Stomach (tissue), 8 donors: ENCODE measurements at regions not wholly inside any gene's neighbourhood (a gene's known extent, or its start where the extent isn't known, plus 50 kb on each side); places are given as distances from the start of the nearest gene placed in this dataset.

Experiments used
- DNase-seq, 2 donors: peaks; one replicate each; pipeline versions ENCODE4 v3.0.0 to v3.0.0-alpha.2; 2013 to 2019
- H3K27ac ChIP-seq, 5 donors: fragments of 200-600 bp in 4 of 5; sonication (generic) in 4 of 5; one replicate each; pipeline ENCODE4 v1.5.1; 2013 to 2019; ENCODE audit warnings: mild to moderate bottlenecking in 1 of 5, moderate library complexity in 1 of 5
- H3K27me3 ChIP-seq, 3 donors: fragments of 200-600 bp; sonication (generic); one replicate each; pipeline ENCODE4 v1.5.1; 2017 to 2019; ENCODE audit warnings: mixed run types in 1 of 3
- H3K36me3 ChIP-seq, 4 donors: fragments of 200-600 bp; sonication (generic); 1 replicate in 3 of 4; 2 replicates in 1 of 4; pipeline ENCODE4 v1.5.1; 2016 to 2019
- H3K4me1 ChIP-seq, 4 donors: fragments of 200-600 bp; sonication (generic); one replicate each; pipeline ENCODE4 v1.5.1; 2016 to 2019
- H3K4me3 ChIP-seq, 4 donors: fragments of 200-600 bp; sonication (generic) in 3 of 4; one replicate each; pipeline ENCODE4 v1.5.1; 2016 to 2019; ENCODE audit warnings: mild to moderate bottlenecking in 1 of 4
- H3K9me3 ChIP-seq, 4 donors: fragments of 200-600 bp; sonication (generic); one replicate each; pipeline ENCODE4 v1.5.1; 2016 to 2019
- EP300 ChIP-seq: sonication (generic); formaldehyde crosslinking; IDR thresholded peaks from one replicate; pipeline ENCODE4 v1.6.1; 2017; ENCODE audit warnings: antibody characterized with exemption
- POLR2A ChIP-seq, 4 donors: fragments of 450-650 bp; IDR thresholded peaks; one replicate each; pipeline ENCODE4 v1.6.1; 2016; ENCODE audit warnings: antibody characterized with exemption in 4 of 4, control low read depth in 2 of 4, mild to moderate bottlenecking in 1 of 4, moderate library complexity in 1 of 4
- POLR2AphosphoS5 ChIP-seq, 3 donors: sonication (generic); formaldehyde crosslinking; IDR thresholded peaks; one replicate each; pipeline ENCODE4 v1.6.1; 2016; ENCODE audit warnings: antibody characterized with exemption in 3 of 3
- WGBS, 5 donors: extraction: QIAGEN DNeasy Blood & Tissue Kit in 3 of 5; methylation state at CpG; one replicate each; pipeline versions ENCODE4 v1.1.5 to v1.1.7; 2013 to 2018; 5-methylcytosine and 5-hydroxymethylcytosine counted together
- intact Hi-C: fragments of 100-400 bp; cut with DNase I; formaldehyde crosslinking; loops from one replicate; pipeline ENCODE4 v1.15.1; 2023; ENCODE audit warnings: low total_unique reads
- TF ChIP-seq, protein P1 (sequence below), 7 experiments: fragments of 450-650 bp in 4 of 7; fragments of 200-600 bp in 3 of 7; sonication (generic) in 3 of 7; IDR thresholded peaks; one replicate each; pipeline ENCODE4 v1.5.1; 2016 to 2019; ENCODE audit warnings: antibody characterized with exemption in 7 of 7, control low read depth in 2 of 7, mild to moderate bottlenecking in 1 of 7
- donor health status: healthy with polysubstance abuse.
- donor health status: Bipolar disorder and iron deficiency.
- donor health status: healthy.

DNA sequence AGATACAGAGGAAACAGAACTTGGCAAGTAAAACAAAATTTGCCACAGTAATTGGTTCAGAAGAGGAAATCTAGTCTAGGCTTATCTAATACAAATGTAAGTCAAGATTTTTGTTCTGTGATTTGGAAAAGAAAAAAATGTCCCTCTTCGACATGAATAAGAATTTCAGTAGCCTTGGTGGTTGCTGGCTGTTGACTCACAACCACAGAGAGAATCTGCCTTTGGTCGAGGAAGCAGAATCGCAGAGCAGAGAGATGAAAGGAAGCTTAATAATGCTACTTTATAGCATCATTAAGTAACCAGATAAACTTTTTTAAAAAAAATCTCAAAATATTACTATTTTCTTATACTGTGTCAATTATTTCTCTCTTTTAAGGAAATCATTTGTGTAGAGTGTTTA lies 1096.6 kb downstream of the FLRT2 start:
- 68 to 79% (median 73%) methylated on average over 3 of the region's 3 CpGs for WGBS, 5 donors

DNA sequence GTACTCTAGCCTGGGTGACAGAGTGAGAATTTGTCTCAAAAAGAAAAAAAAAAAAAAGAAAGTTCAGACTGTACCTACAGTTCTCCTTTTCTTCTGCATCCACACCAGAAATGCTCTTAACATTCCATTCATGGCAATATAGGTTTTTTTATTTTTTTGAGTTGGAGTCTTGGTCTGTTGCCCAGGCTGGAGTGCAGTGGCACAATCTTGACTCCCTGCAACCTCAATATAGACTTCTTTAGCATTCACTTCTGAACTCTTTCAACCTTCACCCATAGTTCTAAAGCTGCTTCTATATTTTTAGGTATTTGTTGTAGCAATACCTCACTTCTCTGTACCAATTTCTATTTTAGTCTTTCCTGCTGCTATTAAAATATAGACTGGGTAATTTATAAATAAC lies 1095.7 kb downstream of the FLRT2 start:
- intact Hi-C loops, result no loop called here
- Histone ChIP-seq H3K27ac (no peak overlapping the region), H3K9me3 (no peaks in the 10 kb centered on the region), H3K4me3 (no peak overlapping the region), H3K27me3 (no peaks in the 10 kb centered on the region), H3K4me1 (no peaks in the 10 kb centered on the region), H3K36me3 (no peaks in the 10 kb centered on the region)
- no peak for DNase-seq
- TF ChIP-seq POLR2AphosphoS5 (IDR thresholded peaks at IDR 0.05) (no peak), EP300 (no peak), POLR2A (IDR thresholded peaks at IDR 0.05) (no peak)
- TF ChIP-seq, protein P1, sequence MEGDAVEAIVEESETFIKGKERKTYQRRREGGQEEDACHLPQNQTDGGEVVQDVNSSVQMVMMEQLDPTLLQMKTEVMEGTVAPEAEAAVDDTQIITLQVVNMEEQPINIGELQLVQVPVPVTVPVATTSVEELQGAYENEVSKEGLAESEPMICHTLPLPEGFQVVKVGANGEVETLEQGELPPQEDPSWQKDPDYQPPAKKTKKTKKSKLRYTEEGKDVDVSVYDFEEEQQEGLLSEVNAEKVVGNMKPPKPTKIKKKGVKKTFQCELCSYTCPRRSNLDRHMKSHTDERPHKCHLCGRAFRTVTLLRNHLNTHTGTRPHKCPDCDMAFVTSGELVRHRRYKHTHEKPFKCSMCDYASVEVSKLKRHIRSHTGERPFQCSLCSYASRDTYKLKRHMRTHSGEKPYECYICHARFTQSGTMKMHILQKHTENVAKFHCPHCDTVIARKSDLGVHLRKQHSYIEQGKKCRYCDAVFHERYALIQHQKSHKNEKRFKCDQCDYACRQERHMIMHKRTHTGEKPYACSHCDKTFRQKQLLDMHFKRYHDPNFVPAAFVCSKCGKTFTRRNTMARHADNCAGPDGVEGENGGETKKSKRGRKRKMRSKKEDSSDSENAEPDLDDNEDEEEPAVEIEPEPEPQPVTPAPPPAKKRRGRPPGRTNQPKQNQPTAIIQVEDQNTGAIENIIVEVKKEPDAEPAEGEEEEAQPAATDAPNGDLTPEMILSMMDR (IDR thresholded peaks at IDR 0.05), result no peak

More for the DNA sequence above, 1096.6 kb downstream of the FLRT2 start:
- Histone ChIP-seq H3K36me3 (no peaks in the 10 kb centered on the region), H3K9me3 (no peaks in the 10 kb centered on the region), H3K27ac (no peak overlapping the region), H3K4me3 (no peak overlapping the region), H3K4me1 (no peaks in the 10 kb centered on the region), H3K27me3 (no peaks in the 10 kb centered on the region)
- no peak for DNase-seq
- intact Hi-C loops, result no loop called here
- TF ChIP-seq EP300, result no peak
- TF ChIP-seq, protein P1 (IDR thresholded peaks at IDR 0.05), result no peak
- TF ChIP-seq POLR2AphosphoS5 (IDR thresholded peaks at IDR 0.05), result no peak
- no peak for TF ChIP-seq POLR2A (IDR thresholded peaks at IDR 0.05)

DNA sequence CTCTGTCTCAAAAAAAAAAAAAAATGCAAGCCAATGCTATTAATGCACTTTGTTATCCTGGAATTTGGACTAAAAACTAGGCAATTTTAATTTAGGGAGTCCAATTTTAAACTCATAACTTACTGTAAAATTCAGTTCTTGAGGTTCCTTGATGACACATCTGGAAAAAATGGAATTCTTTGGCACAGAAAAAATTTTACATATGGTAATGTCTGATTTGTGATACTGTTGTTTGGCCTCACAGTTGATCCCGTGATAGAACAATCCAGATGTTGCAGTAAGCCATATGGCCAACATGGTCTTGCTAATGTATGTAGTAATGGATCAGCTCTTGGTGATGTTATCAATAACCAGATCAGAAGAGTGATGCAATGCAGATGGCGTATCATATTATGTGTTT lies 1089.8 kb downstream of the FLRT2 start:
- intact Hi-C loops, result no loop called here
- TF ChIP-seq, protein P1 (IDR thresholded peaks at IDR 0.05), result no peak
- TF ChIP-seq POLR2A (IDR thresholded peaks at IDR 0.05) (no peak), EP300 (no peak), POLR2AphosphoS5 (IDR thresholded peaks at IDR 0.05) (no peak)
- no peaks in the 10 kb centered on the region for H3K36me3 ChIP-seq
- no peaks in the 10 kb centered on the region for H3K27me3 ChIP-seq
- no peaks in the 10 kb centered on the region for H3K9me3 ChIP-seq
- 72 to 88% (median 82%) methylated on average over 2 of the region's 2 CpGs for WGBS, 5 donors
- H3K4me3 ChIP-seq, result no peak overlapping the region
- no peak overlapping the region for H3K27ac ChIP-seq
- DNase-seq, result no peak
- no peaks in the 10 kb centered on the region for H3K4me1 ChIP-seq

DNA sequence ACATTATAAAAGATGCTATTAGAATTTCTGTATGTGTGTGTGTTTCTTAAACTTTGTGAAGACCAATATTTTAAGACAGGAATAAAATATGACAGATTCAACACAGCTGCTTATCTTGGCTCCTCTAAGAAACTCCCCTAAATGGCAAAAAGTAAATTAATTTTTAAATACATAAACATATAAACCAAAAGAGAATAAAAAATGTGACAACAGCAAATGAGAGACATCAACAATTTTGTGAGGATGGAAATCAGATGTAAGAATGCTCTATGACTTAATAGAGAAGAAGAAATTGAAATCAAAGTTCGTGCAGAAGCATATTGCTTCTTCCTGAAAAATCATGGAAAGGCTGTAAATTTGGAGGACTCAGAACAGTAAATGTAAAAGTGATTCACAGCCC lies 1083.8 kb downstream of the FLRT2 start:
- no peaks in the 10 kb centered on the region for H3K4me1 ChIP-seq
- no peak overlapping the region for H3K27ac ChIP-seq
- no peak overlapping the region for H3K4me3 ChIP-seq
- TF ChIP-seq EP300 (no peak), POLR2A (IDR thresholded peaks at IDR 0.05) (no peak), POLR2AphosphoS5 (IDR thresholded peaks at IDR 0.05) (no peak)
- TF ChIP-seq, protein P1 (IDR thresholded peaks at IDR 0.05), result no peak
- peak in 1 of 2 donors; percentile 26 for DNase-seq
- intact Hi-C loops, result no loop called here
- no peaks in the 10 kb centered on the region for H3K27me3 ChIP-seq
- 60 to 82% (median 68%) methylated on average over 1 of the region's 1 CpG for WGBS, 5 donors
- no peaks in the 10 kb centered on the region for H3K9me3 ChIP-seq
- H3K36me3 ChIP-seq, result no peaks in the 10 kb centered on the region
